Right hindlimb (tissue), 1 donor: ENCODE measurements at regions not wholly inside any gene's neighbourhood (a gene's known extent, or its start where the extent isn't known, plus 50 kb on each side); places are given as distances from the start of the nearest gene placed in this dataset.

Source experiments
- DNase-seq: peaks from one replicate; pipeline ENCODE4 v3.0.0-alpha.2; 2018

DNA sequence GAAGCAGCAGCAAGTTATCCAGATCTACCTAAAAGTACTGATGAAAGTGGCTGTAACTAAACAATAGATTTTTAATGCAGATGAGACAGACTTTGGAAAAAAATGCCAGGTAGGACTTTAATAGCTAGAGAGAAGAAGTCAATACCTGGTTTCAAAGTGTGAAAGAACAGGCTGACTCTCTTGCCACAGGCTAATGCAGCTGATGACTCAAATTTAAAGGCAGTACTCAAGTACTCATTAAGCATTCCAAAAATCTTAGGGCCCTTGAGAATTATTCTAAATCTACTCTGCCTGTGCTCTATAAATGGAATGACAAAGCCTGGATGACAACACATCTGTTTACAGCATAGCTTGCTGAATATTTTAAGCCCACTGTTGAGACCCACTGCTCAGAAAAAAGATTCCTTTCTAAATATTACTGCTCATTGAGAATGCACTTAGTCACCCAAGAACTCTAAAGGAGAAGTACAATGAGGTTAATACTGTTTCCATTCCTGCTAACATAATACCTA is 68.6 kb upstream of the SYT1 start:
- DNase-seq: no peak

DNA sequence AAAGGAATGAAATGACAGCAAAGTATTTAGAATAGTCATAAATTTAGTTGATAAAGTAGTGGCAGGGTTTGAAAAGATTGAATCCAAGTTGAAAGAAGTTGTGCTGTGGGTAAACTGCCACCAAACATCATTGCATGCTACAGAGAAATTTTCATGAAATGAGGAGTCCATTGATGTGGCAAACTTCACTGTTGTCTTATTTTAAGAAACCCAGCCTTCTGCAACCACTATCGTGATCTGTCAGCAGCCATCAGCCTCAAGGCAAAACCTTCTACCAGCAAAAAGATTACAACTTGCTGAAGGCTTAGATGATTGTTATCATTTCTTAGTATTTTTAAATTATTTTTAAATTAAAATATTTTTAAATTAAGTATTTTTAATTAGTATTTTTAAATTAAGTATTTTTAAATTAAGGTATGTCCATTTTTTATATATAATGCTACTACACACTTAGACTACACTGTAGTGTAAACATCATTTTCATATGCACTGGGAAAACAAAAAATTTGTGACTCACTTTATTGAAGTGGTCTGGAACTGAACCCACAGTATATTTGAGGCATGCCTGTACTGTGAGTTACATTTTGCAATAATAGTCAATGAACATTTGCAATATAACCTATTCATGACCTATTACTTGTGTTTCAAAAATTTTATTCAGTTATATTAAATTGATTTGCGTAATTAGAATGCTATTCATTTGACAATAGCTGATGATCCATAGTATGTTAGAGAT is 67.2 kb upstream of the SYT1 start:
- no peak for DNase-seq

DNA sequence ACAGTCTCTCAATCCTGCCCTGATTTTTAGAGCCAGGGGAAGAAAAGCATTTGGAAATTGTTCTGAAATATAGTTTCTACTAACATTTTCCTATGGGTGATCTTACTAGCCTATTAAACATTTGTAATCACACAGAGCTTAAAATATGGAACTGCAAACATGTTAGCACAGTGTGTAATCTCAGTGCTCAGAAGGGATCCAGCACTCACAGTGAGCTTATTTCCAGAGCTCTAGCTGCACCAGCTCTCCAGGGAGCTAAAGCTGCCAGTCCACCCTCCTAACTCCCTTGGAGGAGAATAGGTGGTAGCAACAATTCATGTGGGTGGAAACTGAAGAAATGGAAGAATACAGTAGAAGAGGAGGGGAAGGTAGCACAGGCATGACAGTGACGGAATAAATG is 64.9 kb upstream of the SYT1 start:
- no peak for DNase-seq

DNA sequence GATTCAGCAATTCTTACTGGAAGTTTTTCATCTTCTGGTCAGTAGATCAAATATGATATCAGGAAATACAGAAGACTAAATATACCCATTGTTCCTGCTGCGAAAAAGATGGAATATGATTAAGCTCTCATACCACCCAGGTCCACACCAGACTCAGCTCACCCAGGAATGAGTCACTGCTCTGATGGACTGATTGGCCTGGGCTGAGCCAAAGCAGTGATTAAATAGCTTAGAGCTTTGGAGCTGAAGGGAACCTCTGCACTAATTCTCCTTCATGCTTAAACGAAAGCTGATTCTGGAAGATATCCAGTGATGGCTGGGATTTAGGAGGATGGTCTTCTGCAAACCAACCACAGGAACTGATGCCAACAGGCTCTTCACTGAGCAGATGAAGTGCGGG is 62.0 kb upstream of the SYT1 start:
- no peak for DNase-seq

GRCh38 chr12:78804262-78804661 is 60.3 kb upstream of the SYT1 start:
- no peak for DNase-seq
